ENCODE measurements at regions not wholly inside any gene's neighbourhood (a gene's known extent, or its start where the extent isn't known, plus 50 kb on each side); places are given as distances from the start of the nearest gene placed in this dataset.

DNA sequence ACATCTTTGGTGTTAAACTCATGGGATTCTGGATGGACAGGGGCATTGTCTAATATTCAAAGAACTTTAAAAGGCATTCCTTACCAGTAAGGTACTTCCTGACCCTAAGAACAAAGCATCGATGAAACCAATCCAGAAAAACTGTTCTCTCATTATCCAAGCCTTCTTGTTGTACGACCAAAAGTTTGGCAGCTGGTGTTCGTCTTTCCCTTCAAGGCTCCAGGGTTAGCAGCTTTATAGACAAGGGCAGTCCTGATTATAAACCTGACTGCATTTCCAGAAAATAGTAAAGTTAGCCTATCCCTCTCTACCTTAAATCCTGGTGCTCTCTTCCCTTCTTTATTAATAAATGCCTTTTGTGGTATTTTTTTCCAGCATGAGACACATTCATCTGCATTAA lies 149.4 kb upstream of the MRPS30 start:
- no peak overlapping the region for H3K27ac ChIP-seq (ENCODE audit: insufficient read depth, low read length)
- no peaks in the 10 kb centered on the region for H3K9me1 ChIP-seq (ENCODE audit: insufficient read depth, low read length)
- no peaks in the 10 kb centered on the region for H3K79me1 ChIP-seq (ENCODE audit: low read depth in 1 of 2, low read length in 2 of 2)
- ChIA-PET POLR2A (ENCODE audit: unreplicated experiment) (no interaction called here), CTCF (interaction anchor here (0.7 kb wide), 1 partner anchor 475 kb away, joined by 3 read pairs; no protein-coding TSS in a partner anchor)
- no peaks in the 10 kb centered on the region for H3K27me3 ChIP-seq (ENCODE audit: control insufficient read depth, insufficient read depth, low read length)
- no peak overlapping the region for H2AK9ac ChIP-seq (replicated peaks; ENCODE audit: low read depth, low read length, poor library complexity)
- no peak overlapping the region for H2BK5ac ChIP-seq (ENCODE audit: low read depth, low read length, poor library complexity, severe bottlenecking)
- no peaks in the 10 kb centered on the region for H3K36me3 ChIP-seq (ENCODE audit: control insufficient read depth, insufficient read depth, low read length)
- no peak overlapping the region for H2BK20ac ChIP-seq (ENCODE audit: low read depth, low read length)
- no peaks in the 10 kb centered on the region for H3K4me1 ChIP-seq (ENCODE audit: control insufficient read depth, insufficient read depth, low read length)
- no peak overlapping the region for H3K18ac ChIP-seq (ENCODE audit: low read depth, low read length)
- intact Hi-C loops (cut with micrococcal nuclease) (no loop called here), dilution Hi-C loops (cut with HindIII; ENCODE audit: low sequenced_read_pairs, unreplicated experiment) (no loop called here), in situ Hi-C loops (cut with MboI; ENCODE audit: low sequenced_read_pairs) (no loop called here)
- no peak overlapping the region for H2AK5ac ChIP-seq (ENCODE audit: low read depth, low read length)
- H3K4me2 ChIP-seq (ENCODE audit: low read depth, low read length), result no peak overlapping the region
- TF ChIP-seq RCOR1 (IDR thresholded peaks at IDR 0.05; ENCODE audit: insufficient replicate concordance, low read length), result no peak
- TF ChIP-seq, protein P1, sequence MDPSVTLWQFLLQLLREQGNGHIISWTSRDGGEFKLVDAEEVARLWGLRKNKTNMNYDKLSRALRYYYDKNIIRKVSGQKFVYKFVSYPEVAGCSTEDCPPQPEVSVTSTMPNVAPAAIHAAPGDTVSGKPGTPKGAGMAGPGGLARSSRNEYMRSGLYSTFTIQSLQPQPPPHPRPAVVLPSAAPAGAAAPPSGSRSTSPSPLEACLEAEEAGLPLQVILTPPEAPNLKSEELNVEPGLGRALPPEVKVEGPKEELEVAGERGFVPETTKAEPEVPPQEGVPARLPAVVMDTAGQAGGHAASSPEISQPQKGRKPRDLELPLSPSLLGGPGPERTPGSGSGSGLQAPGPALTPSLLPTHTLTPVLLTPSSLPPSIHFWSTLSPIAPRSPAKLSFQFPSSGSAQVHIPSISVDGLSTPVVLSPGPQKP (IDR thresholded peaks at IDR 0.05; ENCODE audit: borderline replicate concordance, low read depth, low read length), result no peak
- no peak for TF ChIP-seq SMC3 (IDR thresholded peaks at IDR 0.05; ENCODE audit: low read depth, low read length)
- TF ChIP-seq, protein P2, sequence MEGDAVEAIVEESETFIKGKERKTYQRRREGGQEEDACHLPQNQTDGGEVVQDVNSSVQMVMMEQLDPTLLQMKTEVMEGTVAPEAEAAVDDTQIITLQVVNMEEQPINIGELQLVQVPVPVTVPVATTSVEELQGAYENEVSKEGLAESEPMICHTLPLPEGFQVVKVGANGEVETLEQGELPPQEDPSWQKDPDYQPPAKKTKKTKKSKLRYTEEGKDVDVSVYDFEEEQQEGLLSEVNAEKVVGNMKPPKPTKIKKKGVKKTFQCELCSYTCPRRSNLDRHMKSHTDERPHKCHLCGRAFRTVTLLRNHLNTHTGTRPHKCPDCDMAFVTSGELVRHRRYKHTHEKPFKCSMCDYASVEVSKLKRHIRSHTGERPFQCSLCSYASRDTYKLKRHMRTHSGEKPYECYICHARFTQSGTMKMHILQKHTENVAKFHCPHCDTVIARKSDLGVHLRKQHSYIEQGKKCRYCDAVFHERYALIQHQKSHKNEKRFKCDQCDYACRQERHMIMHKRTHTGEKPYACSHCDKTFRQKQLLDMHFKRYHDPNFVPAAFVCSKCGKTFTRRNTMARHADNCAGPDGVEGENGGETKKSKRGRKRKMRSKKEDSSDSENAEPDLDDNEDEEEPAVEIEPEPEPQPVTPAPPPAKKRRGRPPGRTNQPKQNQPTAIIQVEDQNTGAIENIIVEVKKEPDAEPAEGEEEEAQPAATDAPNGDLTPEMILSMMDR (conservative IDR thresholded peaks at IDR 0.05; ENCODE audit: low read depth, low read length), result no peak
- TF ChIP-seq BHLHE40 (IDR thresholded peaks at IDR 0.05; ENCODE audit: low read depth, low read length), result no peak
- no peak for TF ChIP-seq RFX5 (IDR thresholded peaks at IDR 0.05; ENCODE audit: low read depth, low read length)
- TF ChIP-seq POLR2A (IDR thresholded peaks at IDR 0.05; ENCODE audit: low read depth, low read length), result no peak
- TF ChIP-seq MAFK (IDR thresholded peaks at IDR 0.05; ENCODE audit: low read depth, low read length), result no peak
- no peak for TF ChIP-seq CHD1 (IDR thresholded peaks at IDR 0.05; ENCODE audit: low read depth, low read length)
- H4K91ac ChIP-seq (ENCODE audit: insufficient read depth, low read depth, low read length), result no peak overlapping the region
- no peak overlapping the region for H4K5ac ChIP-seq (ENCODE audit: low read depth, low read length)
- no peak overlapping the region for H3K9ac ChIP-seq (ENCODE audit: low read depth, low read length)
- no peak overlapping the region for H2AFZ ChIP-seq (replicated peaks; ENCODE audit: low read length, poor library complexity)
- H3K23ac ChIP-seq (ENCODE audit: low read depth, low read length), result no peak overlapping the region
- ATAC-seq (ENCODE audit: low read depth), result no peak
- H3K4me3 ChIP-seq (ENCODE audit: insufficient read depth, low read depth, low read length), result no peak overlapping the region
- BruUV-seq (replicated peaks), result no TSS peak
- peaks cover 4% of the 10 kb centered on the region for H3K9me3 ChIP-seq (ENCODE audit: control insufficient read depth, insufficient read depth, low read length)
- no peak overlapping the region for H4K8ac ChIP-seq (ENCODE audit: low read depth in 2 of 2, low read length in 2 of 2)
- H3K14ac ChIP-seq (replicated peaks; ENCODE audit: low read depth, low read length), result no peak overlapping the region
- H4K20me1 ChIP-seq (ENCODE audit: insufficient read depth, low read length), result no peaks in the 10 kb centered on the region
- DNase-seq, result no peak
- H3K56ac ChIP-seq (ENCODE audit: extremely low read depth, insufficient read depth, low read length), result no peak overlapping the region
- no peak overlapping the region for H3K4ac ChIP-seq (ENCODE audit: low read depth, low read length)
- H2BK15ac ChIP-seq (ENCODE audit: low read depth, low read length), result no peak overlapping the region
- no peak overlapping the region for H2BK120ac ChIP-seq (ENCODE audit: low read depth, low read length)
- 29% methylated on average over 2 of the region's 3 CpGs; no CpG with 5 or more reads in 1 of the 2 experiments for WGBS, 2 experiments (ENCODE audit: extremely low coverage in 2 of 2, insufficient read length in 1 of 2)

Data from IMR-90 (cell line).